Esophagus squamous epithelium (tissue), 4 donors: ENCODE measurements at regions not wholly inside any gene's neighbourhood (a gene's known extent, or its start where the extent isn't known, plus 50 kb on each side); places are given as distances from the start of the nearest gene placed in this dataset.

Experiments used
- CTCF ChIP-seq, 6 experiments: fragments of 450-650 bp in 4 of 6; fragments of 200-600 bp in 2 of 6; sonication (generic) in 2 of 6; IDR thresholded peaks; one replicate each; pipeline ENCODE4 v1.5.1; 2016 to 2019; ENCODE audit warnings: antibody characterized with exemption in 6 of 6, mild to moderate bottlenecking in 4 of 6, moderate library complexity in 4 of 6
- POLR2A ChIP-seq, 4 donors: fragments of 450-650 bp; IDR thresholded peaks; one replicate each; pipeline ENCODE4 v1.6.1; 2017; ENCODE audit warnings: antibody characterized with exemption in 4 of 4, mild to moderate bottlenecking in 4 of 4, moderate library complexity in 3 of 4

DNA sequence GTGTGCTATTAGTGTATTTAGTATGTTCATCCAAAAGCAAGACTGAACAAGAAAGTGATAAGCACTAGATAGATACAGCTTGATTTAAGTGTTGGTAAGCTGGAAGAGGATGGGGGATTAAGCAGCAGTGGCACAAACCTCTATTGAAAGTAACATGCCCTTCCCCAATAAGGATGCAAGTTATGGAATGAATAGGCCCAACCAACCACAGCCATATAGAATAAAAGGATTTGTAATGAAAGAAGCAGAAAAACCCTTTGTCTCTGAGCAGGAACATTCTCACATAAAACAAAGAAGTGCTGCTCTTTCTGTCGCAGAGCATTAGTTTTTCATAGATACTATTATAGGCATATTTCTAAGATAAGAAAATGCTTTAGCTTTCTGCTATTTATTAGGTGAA, 310.7 kb downstream of the IPO8 start:
- TF ChIP-seq CTCF (IDR thresholded peaks at IDR 0.05): no peak
- no peak for TF ChIP-seq POLR2A (IDR thresholded peaks at IDR 0.05)
